ENCODE measurements at regions not wholly inside any gene's neighbourhood (a gene's known extent, or its start where the extent isn't known, plus 50 kb on each side); places are given as distances from the start of the nearest gene placed in this dataset.
A peak's percentile ranks its signal among the peaks of the same experiment; 100 is the strongest.

DNA sequence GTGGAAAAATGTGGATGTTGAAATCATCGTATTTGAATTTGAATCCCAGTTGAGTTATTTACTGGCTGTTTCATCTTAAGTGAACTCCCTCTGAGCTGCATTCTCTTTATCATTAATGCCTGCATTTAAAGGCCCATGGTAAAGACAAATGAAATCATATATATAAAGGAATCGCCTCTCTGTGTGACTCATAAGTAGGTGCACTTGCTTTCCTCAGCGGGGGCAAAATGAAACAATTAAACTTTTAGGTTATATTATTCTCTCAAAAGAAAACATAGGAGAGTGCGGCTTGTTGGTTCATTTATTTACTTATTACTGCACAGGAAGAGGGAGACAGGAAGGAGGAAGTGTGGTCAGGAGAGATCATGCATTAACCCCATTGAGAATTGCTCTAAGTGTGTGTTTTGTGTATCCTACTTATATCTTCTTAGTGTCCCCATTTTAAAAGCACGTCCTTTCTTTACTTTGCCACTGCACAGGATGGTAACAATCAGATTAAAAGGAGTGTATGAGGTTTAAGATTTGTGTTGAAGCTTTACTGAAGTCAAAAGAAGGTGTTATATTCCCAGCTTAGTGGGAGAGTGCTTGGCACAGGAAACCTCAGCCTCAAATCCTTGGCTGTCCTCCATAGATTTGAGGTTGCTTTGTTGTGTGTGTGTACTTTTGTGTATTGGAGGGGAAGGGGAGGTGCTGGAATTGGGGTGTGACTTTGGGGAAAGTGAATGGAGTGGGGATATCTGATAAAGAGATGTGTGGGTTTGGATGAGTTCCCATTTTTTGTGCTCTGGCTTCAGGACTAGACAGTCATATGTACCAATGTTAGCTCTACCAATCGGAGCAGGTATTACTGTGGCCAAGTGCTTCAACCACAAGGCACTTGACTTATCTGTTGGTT, 595.8 kb upstream of the NR2F2 start:
- H3K9me3 ChIP-seq (replicated peaks) = no peaks in the 10 kb centered on the region
- H3K4me1 ChIP-seq = peaks cover 3% of the 10 kb centered on the region; the same call in 1 of the 2 replicates
- H3K4me3 ChIP-seq = no peak overlapping the region
- H3K36me3 ChIP-seq = no peaks in the 10 kb centered on the region
- H3K27ac ChIP-seq = no peak overlapping the region
- DNase-seq = peak; percentile 15 to 44
- no peaks in the 10 kb centered on the region for H3K27me3 ChIP-seq

GRCh38 chr15:95737060-95737459, 593.4 kb upstream of the NR2F2 start:
- Histone ChIP-seq H3K27ac (no peak overlapping the region), H3K9me3 (replicated peaks) (no peaks in the 10 kb centered on the region), H3K27me3 (no peaks in the 10 kb centered on the region), H3K4me3 (no peak overlapping the region), H3K36me3 (no peaks in the 10 kb centered on the region), H3K4me1 (peaks cover 3% of the 10 kb centered on the region; the same call in 1 of the 2 replicates)
- no peak for DNase-seq

DNA sequence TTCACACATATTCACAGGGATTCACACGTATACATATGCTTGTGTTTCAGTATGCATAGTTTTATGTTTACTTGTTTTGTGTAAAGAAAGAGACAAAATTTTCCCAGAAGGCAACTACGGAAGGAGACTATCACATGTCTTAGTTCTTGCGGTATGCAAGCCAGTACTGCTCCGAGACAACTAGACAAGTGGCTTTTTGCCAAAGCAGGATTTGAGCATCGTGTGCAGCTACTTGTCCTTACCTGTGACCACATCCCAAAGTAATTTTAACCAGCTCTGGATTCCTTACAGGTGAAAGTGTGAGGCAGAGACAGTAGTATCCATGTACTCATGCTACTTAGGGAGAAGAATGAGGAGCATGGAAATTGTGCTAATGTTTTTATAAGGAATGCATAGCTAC, 591.4 kb upstream of the NR2F2 start:
- Histone ChIP-seq H3K4me3 (no peak overlapping the region), H3K27ac (no peak overlapping the region)

DNA sequence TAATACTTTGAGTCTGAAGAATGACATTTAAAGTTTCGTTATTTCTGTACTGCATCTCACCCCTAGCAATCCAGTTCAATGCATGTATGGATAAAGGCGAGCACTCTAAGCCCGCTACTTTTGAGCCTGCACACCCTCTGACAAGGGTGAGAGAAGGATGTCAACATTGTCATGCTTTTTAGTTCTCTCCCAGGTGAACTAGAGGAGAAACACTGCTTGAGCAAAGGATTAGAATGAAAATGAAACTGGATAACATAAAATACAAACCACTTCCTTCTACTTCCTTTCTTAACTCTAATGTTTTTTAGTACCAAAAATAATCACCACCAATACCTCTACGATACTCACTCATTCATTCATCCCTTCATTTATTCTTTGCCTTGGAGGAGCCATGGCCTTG, 588.7 kb upstream of the NR2F2 start:
- no peak overlapping the region for H3K27ac ChIP-seq
- no peaks in the 10 kb centered on the region for H3K27me3 ChIP-seq
- no peak overlapping the region for H3K4me3 ChIP-seq
- no peak for DNase-seq
- H3K36me3 ChIP-seq = no peaks in the 10 kb centered on the region
- H3K4me1 ChIP-seq = no peaks in the 10 kb centered on the region
- H3K9me3 ChIP-seq (replicated peaks) = no peaks in the 10 kb centered on the region; the same call in 1 of the 2 replicates

More for the DNA sequence above, 591.4 kb upstream of the NR2F2 start:
- H3K9me3 ChIP-seq (replicated peaks) = no peaks in the 10 kb centered on the region
- H3K36me3 ChIP-seq = no peaks in the 10 kb centered on the region
- H3K27me3 ChIP-seq = no peaks in the 10 kb centered on the region
- peaks cover 3% of the 10 kb centered on the region; the same call in 1 of the 2 replicates for H3K4me1 ChIP-seq
- DNase-seq = no peak

DNA sequence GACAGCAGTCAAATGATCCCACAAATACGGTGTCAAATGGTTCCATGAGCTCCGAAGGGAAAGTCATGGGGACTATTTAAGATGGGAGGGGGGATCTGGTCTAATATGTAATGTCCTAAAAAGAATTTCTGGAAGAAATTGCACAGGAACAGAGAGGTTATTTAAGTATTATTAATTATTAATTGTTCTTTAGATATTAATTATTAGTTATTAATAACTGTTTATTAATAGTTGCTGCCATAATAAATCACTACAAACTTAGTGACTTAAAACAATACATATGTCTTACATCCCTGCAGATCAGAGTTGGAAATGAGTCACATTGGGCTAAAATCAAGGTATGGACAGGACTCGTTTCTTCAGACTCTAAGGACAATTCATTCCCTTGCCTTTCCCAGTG, 588.2 kb upstream of the NR2F2 start:
- Histone ChIP-seq H3K36me3 (no peaks in the 10 kb centered on the region), H3K27ac (no peak overlapping the region), H3K27me3 (no peaks in the 10 kb centered on the region), H3K4me1 (no peaks in the 10 kb centered on the region), H3K9me3 (replicated peaks) (no peaks in the 10 kb centered on the region; the same call in 1 of the 2 replicates), H3K4me3 (no peak overlapping the region)
- DNase-seq = no peak

- H3K36me3 ChIP-seq = no peaks in the 10 kb centered on the region
- H3K9me3 ChIP-seq (replicated peaks) = no peaks in the 10 kb centered on the region; the same call in 1 of the 2 replicates
- peak; percentile 32 to 56 for DNase-seq
- H3K27ac ChIP-seq = no peak overlapping the region
- H3K27me3 ChIP-seq = no peaks in the 10 kb centered on the region
- H3K4me1 ChIP-seq = no peaks in the 10 kb centered on the region
- no peak overlapping the region for H3K4me3 ChIP-seq
Observed at GRCh38 chr15:95742836-95743235, 587.7 kb upstream of the NR2F2 start.

GRCh38 chr15:95757171-95757570, 573.3 kb upstream of the NR2F2 start:
- no peaks in the 10 kb centered on the region for H3K4me1 ChIP-seq
- DNase-seq = no peak
- no peaks in the 10 kb centered on the region for H3K9me3 ChIP-seq (replicated peaks)
- H3K27me3 ChIP-seq = no peaks in the 10 kb centered on the region
- no peak overlapping the region for H3K27ac ChIP-seq
- H3K4me3 ChIP-seq = no peak overlapping the region
- no peaks in the 10 kb centered on the region for H3K36me3 ChIP-seq

GRCh38 chr15:95758451-95758850, 572.0 kb upstream of the NR2F2 start:
- no peaks in the 10 kb centered on the region for H3K36me3 ChIP-seq
- H3K27ac ChIP-seq = no peak overlapping the region
- DNase-seq = no peak
- no peaks in the 10 kb centered on the region for H3K4me1 ChIP-seq
- no peak overlapping the region for H3K4me3 ChIP-seq
- H3K9me3 ChIP-seq (replicated peaks) = no peaks in the 10 kb centered on the region
- no peaks in the 10 kb centered on the region for H3K27me3 ChIP-seq

- Histone ChIP-seq H3K27me3 (no peaks in the 10 kb centered on the region), H3K4me1 (no peaks in the 10 kb centered on the region), H3K36me3 (no peaks in the 10 kb centered on the region), H3K9me3 (replicated peaks) (no peaks in the 10 kb centered on the region), H3K27ac (no peak overlapping the region), H3K4me3 (no peak overlapping the region)
- no peak for DNase-seq
Observed at GRCh38 chr15:95758851-95759250, 571.6 kb upstream of the NR2F2 start.

GRCh38 chr15:95760508-95760907, 570.0 kb upstream of the NR2F2 start:
- DNase-seq = peak; percentile 28 to 38
- Histone ChIP-seq H3K27me3 (no peaks in the 10 kb centered on the region), H3K4me3 (no peak overlapping the region), H3K9me3 (replicated peaks) (no peaks in the 10 kb centered on the region), H3K27ac (no peak overlapping the region), H3K4me1 (no peaks in the 10 kb centered on the region), H3K36me3 (no peaks in the 10 kb centered on the region)

- H3K36me3 ChIP-seq = no peaks in the 10 kb centered on the region
- no peaks in the 10 kb centered on the region for H3K4me1 ChIP-seq
- no peaks in the 10 kb centered on the region for H3K9me3 ChIP-seq (replicated peaks)
- H3K27ac ChIP-seq = no peak overlapping the region
- no peaks in the 10 kb centered on the region for H3K27me3 ChIP-seq
- no peak overlapping the region for H3K4me3 ChIP-seq
- no peak for DNase-seq
Observed at GRCh38 chr15:95761501-95762165, 568.9 kb upstream of the NR2F2 start.

DNA sequence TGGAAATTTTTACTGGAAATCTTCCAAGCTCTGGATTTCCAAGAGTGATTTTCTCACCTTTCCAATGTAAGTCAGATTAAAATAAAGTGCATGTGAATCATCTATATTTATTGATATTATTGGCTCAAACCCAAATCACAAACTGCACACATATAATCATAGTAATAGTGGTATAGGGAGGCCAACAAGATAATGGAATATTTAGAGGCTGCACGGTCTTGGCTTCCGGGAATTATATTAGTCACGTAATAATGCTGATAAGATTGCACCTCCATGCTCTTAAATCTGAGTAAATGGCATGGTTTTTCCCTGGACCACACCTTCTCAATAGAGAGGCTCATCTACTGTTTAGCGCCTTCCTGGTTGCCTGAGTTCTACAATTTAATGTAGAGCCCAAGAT, 567.1 kb upstream of the NR2F2 start:
- no peaks in the 10 kb centered on the region for H3K4me1 ChIP-seq
- DNase-seq = no peak
- no peak overlapping the region for H3K27ac ChIP-seq
- H3K36me3 ChIP-seq = no peaks in the 10 kb centered on the region
- no peaks in the 10 kb centered on the region for H3K9me3 ChIP-seq (replicated peaks)
- H3K4me3 ChIP-seq = no peak overlapping the region
- H3K27me3 ChIP-seq = no peaks in the 10 kb centered on the region

- no peaks in the 10 kb centered on the region for H3K27me3 ChIP-seq
- no peak for DNase-seq
- peaks cover 5% of the 10 kb centered on the region for H3K4me1 ChIP-seq
- no peak overlapping the region for H3K27ac ChIP-seq
- no peaks in the 10 kb centered on the region for H3K36me3 ChIP-seq
- H3K9me3 ChIP-seq (replicated peaks) = no peaks in the 10 kb centered on the region
- no peak overlapping the region for H3K4me3 ChIP-seq
Observed at GRCh38 chr15:95765161-95765560, 565.3 kb upstream of the NR2F2 start.

DNA sequence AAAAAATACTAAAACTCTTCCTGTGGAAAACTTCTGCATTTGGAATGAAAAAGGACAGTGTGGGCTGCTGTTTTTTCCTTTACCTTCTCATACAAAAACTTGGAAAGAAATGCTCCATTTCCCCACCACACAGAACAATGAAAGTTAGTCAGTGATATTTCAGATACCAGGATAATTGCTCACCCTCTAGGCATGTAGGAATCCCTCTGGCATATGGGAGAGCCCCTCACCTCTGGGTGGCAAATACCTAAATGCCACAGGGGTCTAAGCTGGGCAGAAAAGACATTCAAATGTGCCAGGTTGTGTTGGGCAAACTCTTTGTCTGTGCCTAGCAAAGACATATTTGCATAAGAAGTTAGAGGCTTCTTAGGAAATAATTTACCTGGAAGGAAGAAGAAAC, 560.3 kb upstream of the NR2F2 start:
- H3K9me3 ChIP-seq (replicated peaks) = no peaks in the 10 kb centered on the region
- H3K4me3 ChIP-seq = no peak overlapping the region
- H3K4me1 ChIP-seq = peaks cover 10% of the 10 kb centered on the region
- no peaks in the 10 kb centered on the region for H3K36me3 ChIP-seq
- H3K27me3 ChIP-seq = no peaks in the 10 kb centered on the region
- DNase-seq = peak; percentile 14 to 31
- 0 out of 2 replicates have a peak overlapping the region, but pooled peaks have one; percentile 7 for H3K27ac ChIP-seq

GRCh38 chr15:95772982-95773381, 557.5 kb upstream of the NR2F2 start:
- DNase-seq = no peak
- H3K27ac ChIP-seq = no peak overlapping the region
- no peaks in the 10 kb centered on the region for H3K27me3 ChIP-seq
- no peak overlapping the region for H3K4me3 ChIP-seq
- no peaks in the 10 kb centered on the region for H3K36me3 ChIP-seq
- no peaks in the 10 kb centered on the region for H3K9me3 ChIP-seq (replicated peaks)
- H3K4me1 ChIP-seq = peaks cover 10% of the 10 kb centered on the region
